KMS-11 (cell line): ENCODE measurements at regions not wholly inside any gene's neighbourhood (a gene's known extent, or its start where the extent isn't known, plus 50 kb on each side); places are given as distances from the start of the nearest gene placed in this dataset.

Source experiments
- H2AFZ ChIP-seq: fragments of 200-600 bp; sonication (generic); 2 replicates; pipeline ENCODE4 v1.6.1; 2016; ENCODE audit warnings: antibody characterized with exemption, mixed run types, low read depth
- H3K27ac ChIP-seq: fragments of 200-600 bp; sonication (generic); 2 replicates; pipeline ENCODE4 v1.6.1; 2016; ENCODE audit warnings: mild to moderate bottlenecking, mixed run types
- H3K27me3 ChIP-seq: fragments of 200-600 bp; sonication (generic); 2 replicates; pipeline ENCODE4 v1.6.1; 2017; ENCODE audit warnings: mild to moderate bottlenecking, low read depth, mixed run types, moderate library complexity; ENCODE audit not compliant: insufficient read depth
- H3K36me3 ChIP-seq: fragments of 200-600 bp; sonication (generic); 2 replicates; pipeline ENCODE4 v1.6.1; 2017; ENCODE audit warnings: mild to moderate bottlenecking, mixed run types; ENCODE audit not compliant: insufficient read depth
- H3K4me1 ChIP-seq: fragments of 200-600 bp; sonication (generic); 2 replicates; pipeline ENCODE4 v1.6.1; 2016; ENCODE audit warnings: mild to moderate bottlenecking, low read depth, mixed run types; ENCODE audit not compliant: poor library complexity, severe bottlenecking
- H3K4me2 ChIP-seq: fragments of 200-600 bp; sonication (generic); 2 replicates; pipeline ENCODE4 v1.7.0; 2016; ENCODE audit warnings: mild to moderate bottlenecking, mixed run types
- H3K4me3 ChIP-seq: fragments of 200-600 bp; sonication (generic); IDR thresholded peaks from 2 replicates; pipeline ENCODE4 v1.6.1; 2017; ENCODE audit warnings: low read depth, low read length, mixed read lengths; ENCODE audit not compliant: insufficient read depth
- H3K79me2 ChIP-seq: fragments of 200-600 bp; sonication (generic); 2 replicates; pipeline ENCODE4 v1.6.1; 2016; ENCODE audit warnings: low read depth, mixed run types; ENCODE audit not compliant: insufficient read depth
- H3K9ac ChIP-seq: fragments of 200-600 bp; sonication (generic); 2 replicates; pipeline ENCODE4 v1.6.1; 2016; ENCODE audit warnings: mild to moderate bottlenecking, mixed run types
- H4K20me1 ChIP-seq: fragments of 200-600 bp; sonication (generic); 2 replicates; pipeline ENCODE4 v1.6.1; 2016; ENCODE audit warnings: mild to moderate bottlenecking, mixed run types; ENCODE audit not compliant: insufficient read depth
- TF ChIP-seq, protein P1 (sequence below): fragments of 200-600 bp; sonication (generic); conservative IDR thresholded peaks from 2 replicates; pipeline ENCODE4 v1.6.1; 2017; ENCODE audit warnings: low read depth, mild to moderate bottlenecking, antibody characterized with exemption, low read length, moderate library complexity, mixed read lengths

DNA sequence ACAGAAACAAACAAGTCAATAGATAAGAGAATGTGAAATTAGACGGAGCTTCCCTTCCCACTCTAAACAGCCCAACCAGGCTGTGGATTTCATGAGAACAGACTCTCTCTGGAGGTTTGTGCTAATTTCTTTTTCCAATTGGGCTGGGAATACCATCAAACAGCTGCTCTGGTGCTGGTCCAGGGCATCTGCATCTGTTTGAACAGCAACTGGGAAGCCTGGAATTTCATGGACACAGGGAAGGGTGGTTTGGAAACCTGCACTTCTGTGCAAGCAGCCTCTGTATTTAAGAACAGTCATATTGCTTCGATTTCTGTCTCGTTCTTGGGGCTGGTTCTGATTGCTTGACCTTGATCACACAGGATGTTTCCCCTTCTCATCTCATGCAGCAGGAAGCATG, 88.7 kb downstream of the FOXL1 start:
- TF ChIP-seq, protein P1, sequence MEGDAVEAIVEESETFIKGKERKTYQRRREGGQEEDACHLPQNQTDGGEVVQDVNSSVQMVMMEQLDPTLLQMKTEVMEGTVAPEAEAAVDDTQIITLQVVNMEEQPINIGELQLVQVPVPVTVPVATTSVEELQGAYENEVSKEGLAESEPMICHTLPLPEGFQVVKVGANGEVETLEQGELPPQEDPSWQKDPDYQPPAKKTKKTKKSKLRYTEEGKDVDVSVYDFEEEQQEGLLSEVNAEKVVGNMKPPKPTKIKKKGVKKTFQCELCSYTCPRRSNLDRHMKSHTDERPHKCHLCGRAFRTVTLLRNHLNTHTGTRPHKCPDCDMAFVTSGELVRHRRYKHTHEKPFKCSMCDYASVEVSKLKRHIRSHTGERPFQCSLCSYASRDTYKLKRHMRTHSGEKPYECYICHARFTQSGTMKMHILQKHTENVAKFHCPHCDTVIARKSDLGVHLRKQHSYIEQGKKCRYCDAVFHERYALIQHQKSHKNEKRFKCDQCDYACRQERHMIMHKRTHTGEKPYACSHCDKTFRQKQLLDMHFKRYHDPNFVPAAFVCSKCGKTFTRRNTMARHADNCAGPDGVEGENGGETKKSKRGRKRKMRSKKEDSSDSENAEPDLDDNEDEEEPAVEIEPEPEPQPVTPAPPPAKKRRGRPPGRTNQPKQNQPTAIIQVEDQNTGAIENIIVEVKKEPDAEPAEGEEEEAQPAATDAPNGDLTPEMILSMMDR: no peak
- no peaks in the 10 kb centered on the region for H3K36me3 ChIP-seq
- H4K20me1 ChIP-seq: no peaks in the 10 kb centered on the region
- H3K27me3 ChIP-seq: peaks cover 7% of the 10 kb centered on the region; the same call in 1 of the 2 replicates
- H3K4me1 ChIP-seq: peaks cover 14% of the 10 kb centered on the region
- no peak overlapping the region for H3K4me2 ChIP-seq
- H3K27ac ChIP-seq: no peak overlapping the region
- no peaks in the 10 kb centered on the region for H3K79me2 ChIP-seq
- H3K9ac ChIP-seq: no peak overlapping the region
- no peak overlapping the region for H3K4me3 ChIP-seq
- no peak overlapping the region for H2AFZ ChIP-seq

DNA sequence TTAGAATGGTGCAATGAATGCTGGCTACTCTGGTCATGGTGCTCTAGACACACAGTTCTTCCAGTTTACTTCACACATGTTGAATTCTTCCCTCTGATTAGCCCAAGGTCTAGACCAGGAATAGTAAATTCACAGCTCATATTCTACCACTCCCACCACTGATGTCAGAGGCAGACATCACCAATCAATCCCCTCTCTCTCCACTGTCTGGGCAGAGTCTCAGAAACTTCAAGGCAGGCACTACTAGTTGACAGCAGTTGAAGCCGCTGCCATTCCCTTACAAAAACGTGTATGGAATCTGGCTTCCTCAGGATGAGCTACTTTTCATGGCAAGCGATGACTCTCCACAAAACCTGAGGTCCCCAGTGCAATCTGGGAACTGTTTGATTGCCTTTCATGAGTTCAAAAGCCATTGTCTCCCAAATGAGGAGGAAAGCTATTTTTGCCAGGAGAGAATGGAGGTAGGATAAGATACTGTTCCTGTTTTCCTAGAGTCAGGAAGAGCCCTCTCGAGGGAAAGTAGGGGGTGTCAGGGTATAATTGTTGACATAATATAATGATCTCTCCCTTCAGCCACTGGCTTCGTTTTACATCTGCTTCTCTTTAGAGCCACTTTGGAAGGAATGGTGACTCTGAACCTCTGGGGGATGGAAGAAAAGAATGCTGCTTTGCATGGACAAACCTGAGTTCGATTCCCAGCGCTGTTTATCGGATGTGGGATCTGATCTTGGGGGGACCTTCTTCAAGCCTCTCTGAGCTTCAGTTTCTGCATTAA, 90.0 kb downstream of the FOXL1 start:
- Histone ChIP-seq H3K27ac (no peak overlapping the region), H3K36me3 (no peaks in the 10 kb centered on the region), H3K79me2 (no peaks in the 10 kb centered on the region), H3K4me3 (no peak overlapping the region), H3K9ac (no peak overlapping the region), H2AFZ (no peak overlapping the region), H3K27me3 (peaks cover 7% of the 10 kb centered on the region; the same call in 1 of the 2 replicates), H3K4me1 (peaks cover 14% of the 10 kb centered on the region), H4K20me1 (no peaks in the 10 kb centered on the region), H3K4me2 (no peak overlapping the region)
- TF ChIP-seq, protein P1: no peak

DNA sequence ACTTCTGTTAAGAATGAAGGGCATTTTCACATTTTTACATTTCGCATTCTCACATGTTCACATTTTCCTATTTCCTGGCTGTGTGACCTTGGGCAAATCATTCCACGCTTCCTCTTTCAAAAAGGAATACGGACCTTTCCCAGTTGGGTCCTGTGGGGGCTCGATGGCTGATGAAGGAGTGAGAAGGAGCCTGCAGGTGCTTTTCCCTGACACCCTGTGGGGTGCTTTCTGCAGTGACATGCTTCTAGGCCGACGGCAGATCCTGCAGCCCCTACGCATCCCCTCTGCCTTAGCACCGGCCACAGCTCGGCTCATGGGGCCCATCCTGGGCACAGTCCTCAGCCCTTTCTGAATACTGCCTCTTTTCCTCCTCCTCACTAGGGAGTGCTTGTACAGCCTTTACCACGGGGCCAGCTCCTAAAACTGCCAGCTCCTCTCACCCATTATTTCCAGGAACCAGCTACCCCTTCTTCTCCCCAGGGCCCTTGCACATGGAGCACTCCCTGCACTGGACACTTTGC, 91.0 kb downstream of the FOXL1 start:
- peaks cover 11% of the 10 kb centered on the region for H3K4me1 ChIP-seq
- H3K4me3 ChIP-seq: no peak overlapping the region
- no peak overlapping the region for H3K9ac ChIP-seq
- H3K36me3 ChIP-seq: no peaks in the 10 kb centered on the region
- H4K20me1 ChIP-seq: no peaks in the 10 kb centered on the region
- no peak overlapping the region for H3K27ac ChIP-seq
- no peak overlapping the region for H3K4me2 ChIP-seq
- TF ChIP-seq, protein P1: no peak
- H2AFZ ChIP-seq: no peak overlapping the region
- peaks cover 7% of the 10 kb centered on the region; the same call in 1 of the 2 replicates for H3K27me3 ChIP-seq
- H3K79me2 ChIP-seq: no peaks in the 10 kb centered on the region

GRCh38 chr16:86669937-86670749, 91.8 kb downstream of the FOXL1 start:
- no peaks in the 10 kb centered on the region for H3K79me2 ChIP-seq
- no peak overlapping the region for H3K27ac ChIP-seq
- no peak overlapping the region for H3K4me2 ChIP-seq
- H3K9ac ChIP-seq: no peak overlapping the region
- H3K36me3 ChIP-seq: no peaks in the 10 kb centered on the region
- H3K4me3 ChIP-seq: no peak overlapping the region
- H2AFZ ChIP-seq: no peak overlapping the region
- no peaks in the 10 kb centered on the region for H4K20me1 ChIP-seq
- TF ChIP-seq, protein P1: no peak
- peaks cover 7% of the 10 kb centered on the region; the same call in 1 of the 2 replicates for H3K27me3 ChIP-seq
- peaks cover 5% of the 10 kb centered on the region for H3K4me1 ChIP-seq
